Muscle of leg (tissue), 3 donors: ENCODE measurements at regions not wholly inside any gene's neighbourhood (a gene's known extent, or its start where the extent isn't known, plus 50 kb on each side); places are given as distances from the start of the nearest gene placed in this dataset.
A peak's percentile ranks its signal among the peaks of the same experiment; 100 is the strongest.

Source experiments
- DNase-seq: peaks from one replicate; pipeline ENCODE4 v3.0.0; 2013
- H3K27ac ChIP-seq: one replicate; pipeline ENCODE4 v1.5.1; 2013; ENCODE audit warnings: mild to moderate bottlenecking, low read length, control low read depth
- H3K27me3 ChIP-seq: one replicate; pipeline ENCODE4 v1.6.1; 2013; ENCODE audit warnings: low read length; ENCODE audit not compliant: control insufficient read depth, insufficient read depth
- H3K36me3 ChIP-seq: one replicate; pipeline ENCODE4 v1.6.1; 2013; ENCODE audit warnings: low read length; ENCODE audit not compliant: control insufficient read depth, insufficient read depth
- H3K4me1 ChIP-seq: one replicate; pipeline ENCODE4 v1.6.1; 2013; ENCODE audit warnings: low read length; ENCODE audit not compliant: control insufficient read depth, insufficient read depth
- H3K4me3 ChIP-seq: one replicate; pipeline ENCODE4 v1.5.1; 2013; ENCODE audit warnings: low read length, control low read depth
- H3K9me3 ChIP-seq: replicated peaks from 2 replicates; pipeline ENCODE4 v1.6.1; 2013; ENCODE audit warnings: low read depth, low read length; ENCODE audit not compliant: control insufficient read depth
- WGBS: methylation state at CpG from one replicate; pipeline ENCODE4 v1.1.5; 2013; ENCODE audit warnings: missing lambda C conversion rate; ENCODE audit not compliant: insufficient coverage; 5-methylcytosine and 5-hydroxymethylcytosine counted together

DNA sequence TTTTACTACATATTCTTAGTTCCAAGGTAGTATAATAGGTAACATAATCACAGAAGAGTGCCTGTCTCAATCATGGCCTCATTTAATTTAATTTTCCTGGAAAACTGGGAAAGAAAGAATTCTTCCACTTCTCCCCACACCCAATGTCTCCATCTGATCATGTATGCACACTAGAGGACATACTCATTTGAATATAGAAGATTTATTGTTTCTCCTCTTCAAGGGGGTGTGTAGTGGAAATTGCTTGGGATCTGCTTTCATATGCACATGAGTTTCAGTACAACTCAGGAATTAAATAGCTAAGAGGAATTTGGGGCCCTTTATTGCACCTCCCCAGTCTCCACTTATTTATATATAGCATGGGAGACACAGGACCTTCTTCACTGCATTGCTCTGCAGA, 285.1 kb downstream of the SH3GL2 start:
- no peak for DNase-seq
- Histone ChIP-seq H3K9me3 (no peaks in the 10 kb centered on the region), H3K4me3 (no peak overlapping the region), H3K36me3 (no peaks in the 10 kb centered on the region), H3K4me1 (peaks cover 4% of the 10 kb centered on the region), H3K27me3 (no peaks in the 10 kb centered on the region), H3K27ac (no peak overlapping the region)

DNA sequence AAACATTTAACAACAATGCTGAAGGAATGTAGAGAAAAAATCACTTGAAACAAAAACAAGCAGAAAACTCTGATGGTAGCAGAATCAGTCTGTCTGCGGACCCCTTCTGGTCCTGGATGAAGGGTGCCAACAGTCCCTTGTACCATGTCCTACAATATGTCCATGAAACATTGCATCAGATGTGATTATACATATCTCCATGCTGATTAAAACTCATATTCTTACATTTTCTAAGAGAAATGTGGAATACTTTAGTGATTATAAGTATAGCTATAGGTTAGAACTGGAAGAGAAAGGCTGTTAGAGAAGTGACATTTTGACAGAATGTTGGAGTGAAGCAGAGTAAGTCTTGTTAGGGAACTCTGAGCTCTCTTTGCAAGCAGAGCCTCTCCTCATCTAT, 286.1 kb downstream of the SH3GL2 start:
- H3K36me3 ChIP-seq: no peaks in the 10 kb centered on the region
- H3K4me1 ChIP-seq: peaks cover 4% of the 10 kb centered on the region
- no peaks in the 10 kb centered on the region for H3K9me3 ChIP-seq
- no CpG with 5 or more reads among the region's 1 CpG for WGBS
- no peak for DNase-seq
- no peak overlapping the region for H3K4me3 ChIP-seq
- no peaks in the 10 kb centered on the region for H3K27me3 ChIP-seq
- no peak overlapping the region for H3K27ac ChIP-seq

DNA sequence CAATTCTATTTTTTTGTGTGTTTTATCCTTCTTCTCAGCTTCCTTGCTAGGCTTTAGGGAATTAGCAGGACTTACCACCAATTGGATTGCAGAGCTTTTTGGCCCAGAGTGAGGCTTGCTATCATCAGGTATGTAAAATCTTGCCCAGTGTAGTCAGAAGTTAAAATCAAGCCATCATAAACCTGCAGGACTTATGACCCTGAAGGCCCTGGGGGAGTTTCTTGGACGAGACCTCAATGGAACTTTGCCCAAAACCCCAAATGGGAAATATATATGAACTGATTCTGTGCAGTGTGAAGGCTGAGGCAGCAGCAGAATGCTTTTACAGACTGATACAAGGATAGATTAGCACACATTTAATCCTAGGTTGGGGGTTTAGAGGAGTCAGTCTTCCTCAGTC, 287.0 kb downstream of the SH3GL2 start:
- WGBS: no CpG with 5 or more reads among the region's 1 CpG
- no peak overlapping the region for H3K27ac ChIP-seq
- H3K4me3 ChIP-seq: no peak overlapping the region
- DNase-seq: peak; percentile 86
- H3K27me3 ChIP-seq: no peaks in the 10 kb centered on the region
- H3K4me1 ChIP-seq: peaks cover 4% of the 10 kb centered on the region
- H3K36me3 ChIP-seq: no peaks in the 10 kb centered on the region
- H3K9me3 ChIP-seq: no peaks in the 10 kb centered on the region

DNA sequence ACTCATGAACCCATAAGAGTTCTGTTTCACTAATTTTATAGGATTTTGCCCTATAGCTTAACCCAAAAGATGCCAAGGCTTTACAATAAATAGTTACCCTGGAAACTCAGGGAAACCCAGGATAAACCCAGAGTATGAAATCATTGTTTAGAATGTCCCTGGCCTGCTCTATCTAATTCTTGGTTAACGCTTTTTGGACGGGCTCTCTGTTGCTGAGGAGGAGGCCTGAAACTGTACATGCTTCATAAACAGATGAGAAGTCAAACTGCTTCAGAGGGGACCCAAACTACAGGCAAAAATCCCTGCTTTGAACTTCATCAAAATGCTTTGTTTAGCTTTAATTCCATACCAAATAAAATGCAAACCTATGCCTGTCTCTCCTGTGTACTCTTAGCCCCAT, 291.9 kb downstream of the SH3GL2 start:
- Histone ChIP-seq H3K27me3 (no peaks in the 10 kb centered on the region), H3K4me1 (peaks cover 2% of the 10 kb centered on the region), H3K36me3 (no peaks in the 10 kb centered on the region), H3K4me3 (no peak overlapping the region), H3K27ac (no peak overlapping the region), H3K9me3 (peaks cover 2% of the 10 kb centered on the region)
- DNase-seq: peak; percentile 65
- WGBS: no CpG with 5 or more reads among the region's 2 CpGs

DNA sequence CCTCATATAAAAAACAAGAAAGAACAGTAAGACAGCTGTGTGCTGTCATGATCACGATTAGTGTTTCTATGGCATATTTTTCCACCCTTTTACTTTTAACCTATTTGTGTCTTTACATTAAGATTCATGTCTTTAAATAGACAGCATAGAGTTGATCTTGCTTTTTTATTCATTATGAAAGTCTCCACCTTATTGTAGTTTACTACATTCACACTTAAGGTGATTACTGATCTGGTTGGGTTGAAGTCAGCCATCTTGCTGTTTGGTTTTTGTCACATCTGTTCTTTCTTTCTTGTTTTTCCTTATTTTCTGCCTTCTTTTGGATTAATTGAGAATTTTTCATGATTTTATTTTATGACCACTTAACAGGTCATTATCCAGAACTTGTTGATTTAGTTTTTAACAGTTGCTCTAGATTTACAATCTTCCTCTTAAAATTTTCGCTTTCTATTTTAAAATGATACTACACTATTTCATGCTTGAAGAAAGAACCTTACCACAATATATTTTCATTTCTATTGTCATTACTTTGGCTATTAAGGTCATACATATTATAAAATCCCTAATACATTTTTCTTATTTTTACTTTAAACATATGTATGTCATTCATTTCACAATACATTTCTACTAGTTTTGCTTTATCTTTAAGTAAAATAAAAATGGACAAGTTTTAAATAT, 292.5 kb downstream of the SH3GL2 start:
- Histone ChIP-seq H3K4me3 (no peak overlapping the region), H3K27me3 (no peaks in the 10 kb centered on the region), H3K9me3 (peaks cover 2% of the 10 kb centered on the region), H3K4me1 (no peaks in the 10 kb centered on the region), H3K27ac (no peak overlapping the region), H3K36me3 (no peaks in the 10 kb centered on the region)
- DNase-seq: no peak
- WGBS: no CpG with 5 or more reads among the region's 2 CpGs

DNA sequence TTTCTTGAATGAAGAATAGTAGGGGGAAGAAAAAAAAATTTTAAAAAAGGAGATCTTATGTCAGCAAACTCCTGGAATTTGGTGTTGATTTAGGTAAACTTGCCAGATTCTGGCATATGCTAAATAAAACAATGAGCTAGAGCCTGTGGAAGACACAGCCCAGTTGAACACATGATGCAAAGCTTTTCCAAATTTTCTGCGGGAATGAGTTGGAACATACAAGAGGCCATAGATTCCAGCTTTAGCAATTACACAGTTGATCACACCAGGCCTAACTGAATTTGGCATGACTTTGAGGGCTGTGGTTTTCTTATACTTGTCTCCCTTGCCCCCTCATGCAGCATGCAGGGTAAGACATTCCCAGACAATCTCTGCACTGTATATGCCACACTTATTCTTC, 297.0 kb downstream of the SH3GL2 start:
- Histone ChIP-seq H3K36me3 (no peaks in the 10 kb centered on the region), H3K4me3 (no peak overlapping the region), H3K27ac (no peak overlapping the region), H3K27me3 (no peaks in the 10 kb centered on the region), H3K9me3 (peaks cover 2% of the 10 kb centered on the region), H3K4me1 (no peaks in the 10 kb centered on the region)
- WGBS: no CpG with 5 or more reads among the region's 1 CpG
- peak; percentile 61 for DNase-seq

DNA sequence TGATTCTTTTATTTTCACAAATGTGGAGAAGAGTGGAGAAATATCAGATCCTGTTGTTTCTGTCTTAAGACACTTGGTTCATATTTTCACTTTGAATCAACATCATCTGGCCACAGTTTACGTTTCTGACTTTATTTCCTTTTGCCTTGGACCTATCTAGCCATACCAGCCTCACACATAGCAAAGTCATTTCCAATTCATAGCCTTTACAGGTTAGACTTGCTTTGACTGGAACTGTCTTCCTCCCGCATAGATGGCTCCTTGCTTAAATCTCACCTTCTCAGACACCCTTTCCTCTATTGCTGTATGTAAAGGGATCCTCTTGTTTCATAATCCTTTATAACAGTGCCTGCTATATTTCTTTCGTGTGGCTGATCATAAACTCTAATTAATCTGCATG, 297.8 kb downstream of the SH3GL2 start:
- Histone ChIP-seq H3K9me3 (peaks cover 2% of the 10 kb centered on the region), H3K27ac (no peak overlapping the region), H3K27me3 (no peaks in the 10 kb centered on the region), H3K4me1 (no peaks in the 10 kb centered on the region), H3K36me3 (no peaks in the 10 kb centered on the region), H3K4me3 (no peak overlapping the region)
- DNase-seq: no peak
- WGBS: 76% methylated on average over 2 of the region's 3 CpGs

DNA sequence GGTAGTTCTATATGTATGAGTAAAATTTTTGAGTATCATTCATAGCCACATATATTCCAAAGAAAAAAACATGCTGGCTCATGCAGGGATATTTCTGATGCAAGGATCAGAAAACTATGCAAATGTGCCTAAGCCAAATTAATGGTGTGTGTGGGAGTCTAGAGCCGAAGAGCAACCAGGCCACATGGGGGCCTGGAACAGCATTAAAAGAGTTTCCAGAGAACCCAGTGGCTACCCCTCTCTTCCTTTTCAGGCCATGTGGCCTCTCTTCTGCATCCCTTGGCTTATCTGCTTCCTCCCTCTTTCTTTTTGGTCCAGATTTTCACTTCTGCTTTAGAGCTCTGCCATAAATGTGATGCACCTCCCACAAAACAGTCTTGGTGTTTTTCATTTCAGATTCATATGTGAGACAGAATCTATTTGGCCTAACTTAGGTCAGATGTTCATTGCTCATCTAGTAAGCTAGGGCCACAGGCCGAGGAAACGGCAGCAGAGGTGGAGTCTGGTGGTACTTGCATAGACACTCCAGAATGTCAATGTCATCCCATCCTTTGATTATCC, 300.0 kb downstream of the SH3GL2 start:
- Histone ChIP-seq H3K27me3 (no peaks in the 10 kb centered on the region), H3K27ac (no peak overlapping the region), H3K36me3 (no peaks in the 10 kb centered on the region), H3K4me1 (no peaks in the 10 kb centered on the region), H3K9me3 (peaks cover 2% of the 10 kb centered on the region), H3K4me3 (no peak overlapping the region)
- DNase-seq: no peak
- WGBS: 86% methylated on average over 2 of the region's 3 CpGs

DNA sequence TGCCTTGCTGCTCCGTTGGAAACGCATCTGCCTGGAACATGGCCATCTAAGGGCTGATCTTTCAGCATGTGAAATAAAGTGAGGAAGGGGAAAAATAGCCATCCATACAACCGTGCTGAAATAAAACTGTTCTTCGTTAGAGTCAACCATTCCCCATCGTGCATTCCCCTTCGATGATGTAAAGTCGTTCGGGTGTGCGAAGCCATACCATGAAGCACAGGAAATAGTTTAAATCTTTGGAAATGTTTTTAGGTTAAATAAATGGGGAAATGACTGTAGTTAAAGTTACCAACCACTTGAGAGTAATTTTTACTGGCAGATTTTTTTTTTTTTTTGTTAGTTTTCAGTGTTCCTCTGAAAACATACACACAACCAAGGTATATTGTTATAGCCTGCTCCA, 302.5 kb downstream of the SH3GL2 start:
- H3K9me3 ChIP-seq: no peaks in the 10 kb centered on the region
- no peaks in the 10 kb centered on the region for H3K4me1 ChIP-seq
- WGBS: 100% methylated on average over 2 of the region's 9 CpGs
- DNase-seq: no peak
- no peaks in the 10 kb centered on the region for H3K27me3 ChIP-seq
- no peaks in the 10 kb centered on the region for H3K36me3 ChIP-seq
- H3K27ac ChIP-seq: no peak overlapping the region
- H3K4me3 ChIP-seq: no peak overlapping the region

DNA sequence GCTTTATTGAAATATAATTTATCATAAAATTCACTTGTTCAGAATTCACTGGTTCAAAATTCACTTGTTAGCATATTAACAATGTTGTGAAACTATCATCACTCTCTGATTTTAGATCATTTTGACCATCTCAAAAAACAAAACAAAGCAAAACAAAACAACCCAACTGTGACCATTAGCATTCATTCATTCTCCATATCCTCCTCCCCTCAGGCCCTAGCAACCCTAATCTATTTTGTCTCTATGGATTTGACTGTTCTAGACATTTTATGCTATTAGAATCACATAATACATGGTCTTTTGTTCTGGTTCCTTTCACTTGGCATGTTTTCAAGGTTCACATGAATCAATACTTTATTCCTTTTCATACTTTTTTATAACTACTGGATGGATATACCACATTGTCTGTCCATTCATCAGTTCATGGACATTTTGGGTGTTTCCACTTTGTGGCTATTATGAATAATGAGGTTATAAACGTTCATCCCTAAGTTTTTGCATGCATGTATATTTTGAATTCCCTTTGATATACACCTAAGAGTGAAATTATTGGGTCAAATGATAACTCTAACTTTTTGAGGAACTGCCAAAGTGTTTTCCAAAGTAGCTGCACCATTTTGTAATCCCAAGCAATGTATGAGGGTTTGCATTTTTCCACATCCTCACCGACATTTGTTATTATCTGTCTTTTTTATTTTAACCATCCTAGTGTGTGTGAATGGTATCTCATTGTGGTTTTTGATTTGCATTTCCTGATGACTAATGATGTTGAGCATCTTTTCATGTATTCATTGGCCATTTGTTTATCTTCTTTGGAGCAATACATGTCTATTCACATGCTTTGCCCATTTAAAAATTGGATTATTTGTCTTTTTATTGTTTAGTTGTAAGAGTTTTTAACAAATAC, 304.1 kb downstream of the SH3GL2 start:
- no peaks in the 10 kb centered on the region for H3K9me3 ChIP-seq
- no peak overlapping the region for H3K4me3 ChIP-seq
- no peak for DNase-seq
- no peaks in the 10 kb centered on the region for H3K4me1 ChIP-seq
- H3K36me3 ChIP-seq: no peaks in the 10 kb centered on the region
- WGBS: no CpG with 5 or more reads among the region's 2 CpGs
- H3K27ac ChIP-seq: no peak overlapping the region
- H3K27me3 ChIP-seq: no peaks in the 10 kb centered on the region
